GM18861 (cell line): ENCODE measurements at regions not wholly inside any gene's neighbourhood (a gene's known extent, or its start where the extent isn't known, plus 50 kb on each side); places are given as distances from the start of the nearest gene placed in this dataset.
"Not testable (repeated sequence)": the region's sequence is repeated elsewhere in the genome, so short reads cannot be mapped to it uniquely, and the experiment has no call there.

Experiments
- ATAC-seq: cut with Tn5 transposase; IDR thresholded peaks from one replicate; pipeline ENCODE4 v1.9.1; 2021; ENCODE audit not compliant: unreplicated experiment

DNA sequence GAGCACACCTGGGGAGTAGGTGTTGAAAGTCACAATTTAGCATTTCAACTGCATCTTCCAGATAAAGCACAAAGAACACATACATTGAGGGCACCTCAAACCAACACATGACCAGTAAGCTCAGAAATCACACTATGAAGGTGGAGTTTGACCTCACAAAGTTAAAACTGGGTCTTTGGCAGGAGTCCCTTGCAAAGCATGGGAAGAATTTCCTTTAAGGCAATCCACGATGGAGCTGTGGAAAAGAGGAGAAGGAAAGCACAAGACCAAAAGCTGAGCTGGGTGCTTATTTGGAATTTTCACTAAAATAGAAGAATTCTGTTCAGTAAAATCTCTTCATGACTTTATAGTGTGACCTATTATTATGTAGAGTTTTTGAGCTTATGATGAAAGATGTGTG, 212.9 kb upstream of the APCDD1 start:
- no peak for ATAC-seq

DNA sequence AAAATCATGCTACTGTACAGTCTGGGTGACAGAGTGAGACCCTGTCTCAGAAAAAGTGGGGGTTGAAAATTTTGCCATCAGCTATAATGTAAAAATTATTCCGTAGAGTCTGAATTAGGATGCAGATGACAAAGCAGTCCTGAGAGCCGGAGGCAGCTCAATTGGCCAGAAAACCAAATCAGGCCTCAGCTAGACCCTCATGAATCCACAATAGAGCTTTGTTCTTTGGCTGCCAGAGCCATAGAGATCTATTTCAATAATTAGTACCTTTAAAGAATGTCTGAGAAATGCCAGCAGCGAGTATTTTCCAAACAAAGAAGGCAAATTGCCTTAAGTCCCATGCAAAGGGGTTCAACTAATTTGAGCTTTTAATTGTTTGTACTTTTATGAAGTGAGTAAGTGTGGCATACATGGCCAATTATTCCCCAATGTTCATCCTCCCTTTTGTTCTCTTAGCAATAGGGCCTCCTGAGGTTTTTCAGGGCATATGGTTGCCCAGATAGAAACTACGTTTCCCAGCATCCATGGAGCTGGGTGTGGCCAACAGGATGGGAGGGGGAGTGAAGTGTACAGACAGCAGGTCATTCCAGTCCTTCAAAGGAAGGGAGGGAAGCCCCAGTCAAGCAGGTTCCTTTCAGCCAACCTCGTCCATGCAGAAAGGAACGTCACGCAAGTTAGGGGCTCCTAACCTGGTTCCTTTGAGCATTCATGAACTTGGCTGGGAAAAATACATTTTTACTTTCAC, 211.3 kb upstream of the APCDD1 start:
- no peak for ATAC-seq

- ATAC-seq = no peak
Observed at GRCh38 chr18:10244341-10244740, 210.1 kb upstream of the APCDD1 start.

DNA sequence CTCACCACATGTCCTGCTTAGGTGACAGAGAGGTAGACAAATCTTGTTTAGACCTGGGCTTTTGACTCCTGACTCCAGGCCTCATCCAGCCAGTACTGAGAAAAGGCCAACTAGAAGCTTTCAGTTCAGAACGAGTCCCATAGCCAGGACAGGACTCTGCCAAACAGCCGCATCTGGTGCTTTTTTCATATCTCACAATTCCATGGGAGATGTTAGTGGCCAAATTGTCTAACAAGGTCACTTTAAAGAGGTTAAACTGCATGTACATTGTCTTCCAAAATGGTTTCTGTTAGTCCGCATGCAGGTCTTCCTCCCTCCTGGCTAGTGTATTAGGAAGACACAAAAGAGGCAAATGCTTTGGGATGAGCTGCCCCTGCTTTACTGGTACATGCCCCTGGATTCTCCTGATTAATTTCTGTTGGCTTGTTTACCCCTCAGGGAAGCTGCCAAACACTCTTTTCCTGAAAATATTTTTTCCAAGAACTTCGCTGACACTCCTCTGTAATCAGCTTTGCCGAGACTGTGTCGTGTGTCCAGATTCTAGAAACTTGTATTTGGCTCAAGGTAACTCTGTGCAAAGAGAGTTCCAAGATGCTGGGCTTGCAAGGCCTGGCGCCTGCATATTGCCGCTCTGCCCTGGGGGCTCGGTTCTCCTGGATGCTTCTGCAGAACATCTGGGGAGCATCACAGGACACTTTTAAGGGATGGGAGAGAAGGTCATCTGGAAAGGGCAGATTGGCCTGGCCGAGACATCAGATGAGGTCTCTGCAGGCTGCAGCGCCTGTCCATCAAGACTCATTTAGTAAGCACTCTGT, 209.2 kb upstream of the APCDD1 start:
- no peak for ATAC-seq

DNA sequence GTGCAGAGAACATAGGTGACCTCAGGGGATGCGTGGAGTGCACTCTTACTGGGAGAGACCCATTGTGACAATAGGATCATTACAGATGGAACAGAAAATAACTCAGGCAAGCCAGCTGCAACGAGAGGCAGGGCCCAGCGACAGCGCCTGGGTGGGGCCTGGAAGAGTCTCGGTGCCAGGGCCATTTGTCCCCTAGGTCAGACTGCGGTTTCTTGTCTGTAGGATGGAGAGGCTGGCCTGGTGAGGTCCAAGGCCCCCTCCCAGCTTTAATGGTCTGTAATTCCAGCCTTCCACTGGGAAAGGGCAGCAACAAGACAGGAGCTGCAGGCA, 208.6 kb upstream of the APCDD1 start:
- ATAC-seq = no peak

GRCh38 chr18:10247021-10247741, 207.3 kb upstream of the APCDD1 start:
- ATAC-seq = no peak

DNA sequence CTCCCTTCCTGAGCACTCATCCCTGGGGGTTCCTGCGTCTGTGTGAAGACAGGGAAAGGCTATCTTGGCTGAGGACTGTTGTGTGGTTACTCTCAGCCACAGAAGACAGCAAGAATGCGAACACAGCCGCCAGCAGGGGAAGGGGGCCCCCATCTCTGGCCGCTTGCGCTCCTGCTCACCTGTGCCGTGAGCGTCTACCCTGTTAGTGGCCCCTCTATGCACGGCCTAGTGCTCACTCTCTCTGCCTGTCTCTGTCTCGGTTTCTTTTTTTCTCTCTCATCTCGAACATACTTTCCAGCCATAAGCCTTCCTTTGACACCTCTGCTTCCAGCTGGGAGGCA, 206.7 kb upstream of the APCDD1 start:
- no peak for ATAC-seq

DNA sequence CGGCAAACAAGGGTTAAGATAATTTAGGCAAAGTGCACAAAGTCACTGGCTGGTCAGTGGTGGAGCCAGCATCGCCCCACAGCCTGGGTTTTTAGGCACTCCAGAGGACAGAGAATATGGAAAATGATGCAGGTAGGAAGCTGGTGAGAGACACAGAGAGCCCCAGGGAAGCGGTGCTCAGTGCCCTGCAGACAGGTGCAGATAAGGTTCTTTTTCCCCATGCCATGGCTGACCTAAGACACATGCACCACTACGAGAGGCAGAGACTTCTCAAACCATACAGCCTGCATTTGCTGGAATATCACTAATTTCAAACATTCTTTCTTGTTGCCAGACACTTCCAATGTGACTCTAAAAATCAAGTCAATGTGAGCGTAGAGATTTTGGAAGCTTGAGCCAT, 205.7 kb upstream of the APCDD1 start:
- no peak for ATAC-seq

GRCh38 chr18:10249270-10249669, 205.2 kb upstream of the APCDD1 start:
- no peak for ATAC-seq

DNA sequence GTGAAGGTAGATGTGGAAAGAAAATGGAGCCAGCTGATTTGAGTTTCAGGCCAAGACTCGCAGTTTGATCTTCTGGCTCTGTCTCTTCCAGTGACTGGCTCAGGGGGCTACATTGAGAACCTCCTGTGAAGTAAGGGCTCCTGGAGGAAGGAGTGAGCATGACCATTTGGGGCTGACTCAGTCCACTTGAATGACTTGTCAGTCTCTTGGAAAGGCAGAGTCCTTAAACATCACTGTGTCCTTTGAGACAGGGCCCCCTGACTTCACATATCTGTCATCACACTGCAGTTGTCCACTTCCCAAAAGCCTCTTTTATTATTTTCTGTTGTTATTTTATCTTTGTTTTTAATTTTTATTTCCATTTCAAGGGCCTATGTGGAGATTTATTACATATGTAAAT, 204.6 kb upstream of the APCDD1 start:
- no peak for ATAC-seq

DNA sequence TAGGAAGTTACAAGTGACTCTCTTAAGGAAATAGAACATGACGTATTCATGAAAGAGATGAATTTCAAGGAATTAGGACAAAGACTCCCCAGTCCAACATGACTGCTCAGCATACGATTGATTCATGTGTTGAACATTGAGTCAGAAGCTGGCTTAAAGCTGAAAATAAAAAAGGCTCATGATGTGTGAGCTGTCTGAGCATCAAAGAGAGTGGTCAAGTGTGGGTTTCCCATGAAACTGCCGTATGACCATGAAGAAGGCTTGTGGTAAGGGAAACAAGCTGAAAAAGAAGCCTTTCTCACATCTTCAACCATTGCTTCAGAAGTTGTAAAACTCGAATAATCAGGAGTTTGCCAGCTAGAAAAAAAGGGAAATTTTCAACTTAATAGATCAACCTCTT, 201.9 kb upstream of the APCDD1 start:
- no peak for ATAC-seq

- ATAC-seq = no peak
Observed at GRCh38 chr18:10252952-10253705, 201.3 kb upstream of the APCDD1 start.

GRCh38 chr18:10256276-10256675, 198.2 kb upstream of the APCDD1 start:
- ATAC-seq = not testable (repeated sequence)

DNA sequence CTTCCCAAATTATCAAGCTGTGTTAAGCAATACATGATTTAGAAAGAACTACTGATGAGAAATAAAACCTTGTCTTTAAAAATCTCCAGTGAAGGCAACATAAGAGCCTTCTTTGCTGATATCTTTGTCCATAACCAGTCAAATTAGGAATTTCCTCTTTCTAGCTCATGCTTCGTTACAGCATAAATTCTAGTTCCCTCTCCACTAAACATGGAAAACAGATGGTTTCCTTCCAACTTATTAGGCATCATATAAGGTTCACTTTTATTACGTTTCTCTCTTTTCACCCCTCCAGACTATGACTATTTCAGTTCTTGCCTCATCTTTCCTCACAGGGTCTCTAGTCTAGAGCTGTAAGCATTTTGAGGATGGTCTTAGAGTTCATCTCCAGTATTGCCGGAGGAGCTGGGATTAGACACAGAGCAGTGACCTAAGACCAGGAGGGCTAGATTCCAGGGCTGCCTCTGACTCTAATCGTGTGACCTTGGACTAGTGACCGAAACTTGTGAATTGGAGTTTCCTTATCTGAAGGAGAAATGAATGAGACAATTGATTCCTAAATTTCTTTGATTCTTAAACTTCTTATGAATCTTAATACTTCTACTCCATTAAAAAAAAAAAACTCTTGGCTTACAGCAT, 195.5 kb upstream of the APCDD1 start:
- no peak for ATAC-seq

DNA sequence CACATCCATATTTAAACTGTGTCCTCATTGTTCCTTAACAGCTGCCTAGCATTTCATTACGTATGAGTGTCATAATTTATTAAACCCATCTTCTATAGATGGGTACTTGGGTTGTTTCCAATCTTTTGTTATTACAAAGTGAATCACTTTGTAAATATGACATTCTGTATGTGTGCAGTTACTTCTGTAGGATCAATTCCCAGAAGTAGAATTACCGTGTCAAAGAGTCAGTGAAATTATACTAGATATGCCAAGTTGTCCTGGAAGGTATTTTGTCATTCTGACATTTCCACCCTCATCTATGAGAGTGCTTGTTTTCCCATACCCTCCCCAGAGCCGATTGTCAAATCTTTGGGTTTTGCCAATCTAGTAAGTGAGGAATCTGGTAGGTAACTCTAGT, 194.5 kb upstream of the APCDD1 start:
- ATAC-seq = no peak

DNA sequence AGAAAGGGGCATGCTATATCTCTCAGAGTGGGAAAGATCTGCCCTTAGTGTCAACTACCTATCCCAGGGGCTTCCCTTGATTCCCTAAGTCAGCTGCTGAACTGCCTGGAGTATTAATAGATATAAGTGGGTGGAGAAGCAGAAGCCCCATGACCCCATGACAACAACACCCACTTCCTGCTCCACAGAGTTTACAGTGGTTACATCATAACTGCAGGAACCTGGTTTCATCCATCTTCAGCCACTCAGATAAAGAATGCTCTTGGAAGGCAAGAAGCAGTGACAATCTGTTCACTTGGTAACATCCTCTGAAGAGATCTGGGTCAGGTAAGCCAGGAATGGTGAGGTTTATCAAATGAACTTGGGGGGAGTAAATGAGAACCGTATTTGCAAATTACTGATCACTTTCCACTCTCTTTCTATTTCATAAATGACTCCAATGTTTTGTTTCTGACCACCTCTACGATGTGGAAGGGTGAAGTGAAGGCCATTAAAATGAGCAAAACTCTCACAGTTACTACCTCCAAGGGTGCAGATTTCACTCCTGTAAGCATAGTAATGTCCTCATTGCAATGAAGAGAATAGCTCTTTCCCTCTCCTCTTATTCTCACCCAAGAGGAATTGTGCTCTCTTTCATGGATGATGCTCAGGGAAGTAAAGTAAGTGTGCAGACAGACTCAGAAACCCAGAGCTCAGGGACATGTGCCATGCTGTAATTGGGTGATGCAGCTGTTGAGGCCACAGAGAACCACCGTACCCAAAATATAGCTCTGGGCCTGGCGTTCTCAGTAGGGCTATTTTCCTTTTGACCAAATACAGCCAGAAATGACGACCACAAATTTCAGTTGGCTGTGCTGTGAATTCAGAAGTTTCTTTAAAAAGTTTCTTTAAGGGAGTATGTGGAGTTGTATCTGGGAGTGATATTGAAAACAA, 192.8 kb upstream of the APCDD1 start:
- ATAC-seq = no peak

GRCh38 chr18:10262566-10262965, 191.9 kb upstream of the APCDD1 start:
- ATAC-seq = no peak

- no peak for ATAC-seq
Observed at GRCh38 chr18:10264260-10264659, 190.2 kb upstream of the APCDD1 start.

- ATAC-seq = no peak
Observed at GRCh38 chr18:10265560-10266333, 188.7 kb upstream of the APCDD1 start.
